Left colon (tissue), 2 donors: ENCODE measurements at regions not wholly inside any gene's neighbourhood (a gene's known extent, or its start where the extent isn't known, plus 50 kb on each side); places are given as distances from the start of the nearest gene placed in this dataset.
"Not testable (repeated sequence)": the region's sequence is repeated elsewhere in the genome, so short reads cannot be mapped to it uniquely, and the experiment has no call there.

Experiments
- ATAC-seq: fragments of 200-7000 bp; cut with Tn5 transposase; one replicate; pipeline ENCODE4 v1.9.1; 2020; ENCODE audit warnings: mild to moderate bottlenecking, moderate library complexity
- DNase-seq, 2 donors: peaks; one replicate each; pipeline ENCODE4 v3.0.0-alpha.2; 2020
- intact Hi-C, 2 donors: fragments of 100-400 bp; cut with DNase I in 1 of 2; cut with micrococcal nuclease in 1 of 2; formaldehyde crosslinking; loops; one replicate each; pipeline versions ENCODE4 v1.11.2 to v1.14.0; 2022; cut with DNase I, micrococcal nuclease
- donor health status: DM: no; HTN: no; CAD: no.
- donor health status: DM: yes; HTN: yes; CAD: no.

- DNase-seq, intact Hi-C loops: not testable (repeated sequence)
- ATAC-seq: peak; percentile 51
Observed at GRCh38 chr4:106774055-106774454, 262.1 kb downstream of the DKK2 start.

GRCh38 chr4:106773076-106773905 lies 262.8 kb downstream of the DKK2 start:
- intact Hi-C loops: no loop called here
- DNase-seq: no peak

GRCh38 chr4:106767991-106768390 lies 268.1 kb downstream of the DKK2 start:
- ATAC-seq: no peak
- intact Hi-C loops: no loop called here
- no peak for DNase-seq

More at GRCh38 chr4:106773076-106773905, 262.8 kb downstream of the DKK2 start:
- ATAC-seq: no peak

GRCh38 chr4:106766519-106766918 lies 269.6 kb downstream of the DKK2 start:
- intact Hi-C loops: no loop called here
- ATAC-seq (no peak), DNase-seq (no peak)

GRCh38 chr4:106764774-106765173 lies 271.3 kb downstream of the DKK2 start:
- ATAC-seq (no peak), DNase-seq (no peak)
- intact Hi-C loops: no loop called here

- ATAC-seq (no peak), DNase-seq (peak in 1 of 2 donors; percentile 28)
- intact Hi-C loops: no loop called here
Observed at GRCh38 chr4:106762666-106763443, 273.3 kb downstream of the DKK2 start.

GRCh38 chr4:106753426-106753825 lies 282.7 kb downstream of the DKK2 start:
- ATAC-seq (no peak), DNase-seq (no peak)
- intact Hi-C loops: no loop called here

GRCh38 chr4:106746451-106746850 lies 289.7 kb downstream of the DKK2 start:
- DNase-seq (no peak), ATAC-seq (no peak)
- intact Hi-C loops: no loop called here

GRCh38 chr4:106738121-106738520 lies 298.0 kb downstream of the DKK2 start:
- DNase-seq: no peak
- no peak for ATAC-seq
- intact Hi-C loops: no loop called here

- intact Hi-C loops: no loop called here
- no peak for DNase-seq
- no peak for ATAC-seq
Observed at GRCh38 chr4:106718548-106718947, 317.6 kb downstream of the DKK2 start.

GRCh38 chr4:106717091-106717490 lies 319.0 kb downstream of the DKK2 start:
- ATAC-seq: no peak
- no peak for DNase-seq
- intact Hi-C loops: no loop called here

- ATAC-seq (no peak), DNase-seq (no peak)
- intact Hi-C loops: no loop called here
Observed at GRCh38 chr4:106715825-106716224, 320.3 kb downstream of the DKK2 start.

- intact Hi-C loops: no loop called here
- ATAC-seq: no peak
- no peak for DNase-seq
Observed at GRCh38 chr4:106708464-106708816, 327.7 kb downstream of the DKK2 start.

- intact Hi-C loops: no loop called here
- no peak for ATAC-seq
- DNase-seq: no peak
Observed at GRCh38 chr4:106707776-106708463, 328.2 kb downstream of the DKK2 start.

- intact Hi-C loops: no loop called here
- DNase-seq (no peak), ATAC-seq (no peak)
Observed at GRCh38 chr4:106704253-106704870, 331.8 kb downstream of the DKK2 start.

- intact Hi-C loops: no loop called here
- DNase-seq: no peak
- ATAC-seq: no peak
Observed at GRCh38 chr4:106700321-106700720, 331.7 kb upstream of the GIMD1 start.

- DNase-seq (no peak), ATAC-seq (no peak)
- intact Hi-C loops: no loop called here
Observed at GRCh38 chr4:106698621-106699195, 330.1 kb upstream of the GIMD1 start.

- ATAC-seq: no peak
- DNase-seq: no peak
- intact Hi-C loops: no loop called here
Observed at GRCh38 chr4:106695501-106696262, 327.1 kb upstream of the GIMD1 start.
